GM21360 (cell line): ENCODE measurements at regions not wholly inside any gene's neighbourhood (a gene's known extent, or its start where the extent isn't known, plus 50 kb on each side); places are given as distances from the start of the nearest gene placed in this dataset.
"Not testable (repeated sequence)": the region's sequence is repeated elsewhere in the genome, so short reads cannot be mapped to it uniquely, and the experiment has no call there.

Experiments used
- ATAC-seq: cut with Tn5 transposase; IDR thresholded peaks from one replicate; pipeline ENCODE4 v1.9.1; 2021; ENCODE audit warnings: mild to moderate bottlenecking, moderate library complexity; ENCODE audit not compliant: unreplicated experiment

GRCh38 chr1:181191494-181192040 lies 103.1 kb downstream of the IER5 start:
- ATAC-seq: no peak

GRCh38 chr1:181192316-181192715 lies 103.8 kb downstream of the IER5 start:
- ATAC-seq: no peak

GRCh38 chr1:181202986-181203555 lies 114.6 kb downstream of the IER5 start:
- ATAC-seq: no peak

- no peak for ATAC-seq
Measured at GRCh38 chr1:181204530-181204929, 116.0 kb downstream of the IER5 start.

- ATAC-seq: no peak
Measured at GRCh38 chr1:181205901-181206300, 117.4 kb downstream of the IER5 start.

- ATAC-seq: no peak
Measured at GRCh38 chr1:181206513-181206912, 118.0 kb downstream of the IER5 start.

GRCh38 chr1:181206979-181207790 lies 118.7 kb downstream of the IER5 start:
- ATAC-seq: no peak

- no peak for ATAC-seq
Measured at GRCh38 chr1:181208083-181208482, 119.6 kb downstream of the IER5 start.

- no peak for ATAC-seq
Measured at GRCh38 chr1:181208967-181209366, 120.5 kb downstream of the IER5 start.

- ATAC-seq: no peak
Measured at GRCh38 chr1:181213056-181213455, 124.6 kb downstream of the IER5 start.

GRCh38 chr1:181216591-181216994 lies 128.1 kb downstream of the IER5 start:
- no peak for ATAC-seq

GRCh38 chr1:181219938-181220337 lies 131.4 kb downstream of the IER5 start:
- ATAC-seq: no peak

- ATAC-seq: no peak
Measured at GRCh38 chr1:181221078-181221477, 132.6 kb downstream of the IER5 start.

- no peak for ATAC-seq
Measured at GRCh38 chr1:181222972-181223505, 134.5 kb downstream of the IER5 start.

GRCh38 chr1:181226728-181227127 lies 138.2 kb downstream of the IER5 start:
- ATAC-seq: not testable (repeated sequence)

GRCh38 chr1:181239086-181239485 lies 150.6 kb downstream of the IER5 start:
- no peak for ATAC-seq

- not testable (repeated sequence) for ATAC-seq
Measured at GRCh38 chr1:181246320-181246719, 157.8 kb downstream of the IER5 start.

GRCh38 chr1:181248361-181248760 lies 159.9 kb downstream of the IER5 start:
- not testable (repeated sequence) for ATAC-seq

- no peak for ATAC-seq
Measured at GRCh38 chr1:181249186-181249585, 160.7 kb downstream of the IER5 start.

GRCh38 chr1:181250038-181250437 lies 161.5 kb downstream of the IER5 start:
- ATAC-seq: no peak

GRCh38 chr1:181251001-181251712 lies 162.7 kb downstream of the IER5 start:
- no peak for ATAC-seq
